GM21717 (cell line): ENCODE measurements at regions not wholly inside any gene's neighbourhood (a gene's known extent, or its start where the extent isn't known, plus 50 kb on each side); places are given as distances from the start of the nearest gene placed in this dataset.
"Not testable (repeated sequence)": the region's sequence is repeated elsewhere in the genome, so short reads cannot be mapped to it uniquely, and the experiment has no call there.

Source experiments
- ATAC-seq: cut with Tn5 transposase; IDR thresholded peaks from one replicate; pipeline ENCODE4 v1.9.1; 2021; ENCODE audit warnings: mild to moderate bottlenecking, moderate library complexity; ENCODE audit not compliant: unreplicated experiment

- no peak for ATAC-seq
These were observed 82.2 kb upstream of the SEC11C start for GRCh38 chr18:59057493-59057795.

GRCh38 chr18:59057969-59058368 is 81.7 kb upstream of the SEC11C start:
- ATAC-seq = no peak

GRCh38 chr18:59059140-59059539 is 80.5 kb upstream of the SEC11C start:
- ATAC-seq = no peak

GRCh38 chr18:59060551-59060950 is 79.1 kb upstream of the SEC11C start:
- no peak for ATAC-seq

- ATAC-seq = no peak
These were observed 77.6 kb upstream of the SEC11C start for GRCh38 chr18:59061914-59062642.

- no peak for ATAC-seq
These were observed 77.1 kb upstream of the SEC11C start for GRCh38 chr18:59062643-59063006.

- no peak for ATAC-seq
These were observed 76.3 kb upstream of the SEC11C start for GRCh38 chr18:59063300-59063906.

- ATAC-seq = no peak
These were observed 75.8 kb upstream of the SEC11C start for GRCh38 chr18:59063912-59064311.

- ATAC-seq = no peak
These were observed 74.0 kb upstream of the SEC11C start for GRCh38 chr18:59065684-59066083.

- no peak for ATAC-seq
These were observed 71.8 kb upstream of the SEC11C start for GRCh38 chr18:59067873-59068272.

- ATAC-seq = no peak
These were observed 71.2 kb upstream of the SEC11C start for GRCh38 chr18:59068276-59069071.

- ATAC-seq = peak; percentile 56
These were observed 69.3 kb upstream of the SEC11C start for GRCh38 chr18:59070181-59070912.

- no peak for ATAC-seq
These were observed 66.8 kb upstream of the SEC11C start for GRCh38 chr18:59072727-59073421.

- ATAC-seq = no peak
These were observed 63.8 kb upstream of the SEC11C start for GRCh38 chr18:59075923-59076322.

GRCh38 chr18:59079264-59079663 is 60.4 kb upstream of the SEC11C start:
- no peak for ATAC-seq

- ATAC-seq = not testable (repeated sequence)
These were observed 59.8 kb upstream of the SEC11C start for GRCh38 chr18:59079687-59080501.

- no peak for ATAC-seq
These were observed 56.4 kb upstream of the SEC11C start for GRCh38 chr18:59083136-59083818.

GRCh38 chr18:59085126-59085794 is 54.4 kb upstream of the SEC11C start:
- ATAC-seq = no peak

- ATAC-seq = no peak
These were observed 53.9 kb upstream of the SEC11C start for GRCh38 chr18:59085797-59086196.
